Endothelial cell of umbilical vein (primary cell): ENCODE measurements at regions not wholly inside any gene's neighbourhood (a gene's known extent, or its start where the extent isn't known, plus 50 kb on each side); places are given as distances from the start of the nearest gene placed in this dataset.

ENCODE experiments used
- BruUV-seq: library from RNA; stranded (reverse); fragments of 400-500 nt; replicated peaks from 2 replicates; lab custom pipeline; 2021; lab: Mats Ljungman, UMichigan
- CTCF ChIA-PET: fragments of 300-600, 350-600 bp; sonication (Branson Sonifier 250); formaldehyde crosslinking; loops from one replicate; lab custom pipeline; 2021; ENCODE audit warnings: antibody characterized with exemption, inconsistent platforms; lab: Charles Lee
- POLR2A ChIA-PET: fragments of 300-600, 350-600 bp; sonication (Branson Sonifier 250); formaldehyde crosslinking; loops from one replicate; lab custom pipeline; 2021; ENCODE audit warnings: antibody characterized with exemption, inconsistent platforms; lab: Charles Lee
- DNase-seq: peaks from one replicate; pipeline ENCODE4 v3.0.0-alpha.2; 2011; ENCODE audit warnings: low read depth, low spot score
- FAIRE-seq: peaks from 2 replicates; lab custom pipeline; 2011; peaks lifted over from hg19 to GRCh38; lab: Jason Lieb, UNC
- H2AFZ ChIP-seq: 2 replicates; pipeline ENCODE4 v1.6.0; 2012; ENCODE audit warnings: low read depth, low read length, control low read depth, inconsistent platforms
- H3K27ac ChIP-seq: 2 replicates; pipeline ENCODE4 v1.5.1; 2011; ENCODE audit warnings: low read depth, mild to moderate bottlenecking, control low read depth, low read length, moderate library complexity; ENCODE audit not compliant: insufficient read depth
- H3K27me3 ChIP-seq, 2 experiments: 2 replicates each; pipeline versions ENCODE4 v1.6.0 to v1.6.1; 2011; ENCODE audit warnings: low read length in 2 of 2, mixed read lengths in 1 of 2; ENCODE audit not compliant: control insufficient read depth in 2 of 2, insufficient read depth in 2 of 2
- H3K36me3 ChIP-seq, 2 experiments: 2 replicates in 1 of 2; 3 replicates in 1 of 2; pipeline ENCODE4 v1.5.1; 2011; ENCODE audit warnings: low read length in 2 of 2, mild to moderate bottlenecking in 1 of 2, moderate library complexity in 1 of 2; ENCODE audit not compliant: control insufficient read depth in 2 of 2, insufficient read depth in 2 of 2; ENCODE audit errors: extremely low read depth in 1 of 2
- H3K4me1 ChIP-seq: 3 replicates; pipeline ENCODE4 v1.5.1; 2011; ENCODE audit warnings: mild to moderate bottlenecking, low read length; ENCODE audit not compliant: control insufficient read depth, insufficient read depth; ENCODE audit errors: extremely low read depth
- H3K4me2 ChIP-seq: 2 replicates; pipeline ENCODE4 v1.6.1; 2011; ENCODE audit warnings: low read length, control low read depth, mixed read lengths; ENCODE audit not compliant: insufficient read depth
- H3K4me3 ChIP-seq, 3 experiments: fragments of 200-600 bp in 1 of 3; sonication (generic), shearing (Covaris generic) in 1 of 3; replicated peaks in 1 of 3; 2 replicates each; pipeline ENCODE4 v1.5.1; 2011 to 2016; ENCODE audit warnings: control low read depth in 3 of 3, low read length in 3 of 3, mild to moderate bottlenecking in 2 of 3, inconsistent platforms in 1 of 3, low read depth in 1 of 3, moderate library complexity in 1 of 3; ENCODE audit not compliant: insufficient read depth in 1 of 3
- H3K79me2 ChIP-seq: 2 replicates; pipeline ENCODE4 v1.6.0; 2012; ENCODE audit warnings: low read length, inconsistent platforms; ENCODE audit not compliant: control insufficient read depth, insufficient read depth
- H3K9ac ChIP-seq: replicated peaks from 2 replicates; pipeline ENCODE3; 2011; ENCODE audit warnings: low read length, control low read depth; ENCODE audit not compliant: insufficient read depth; ENCODE audit errors: extremely low read depth
- H3K9me1 ChIP-seq: replicated peaks from 3 replicates; pipeline ENCODE4 v1.6.0; 2011; ENCODE audit warnings: mild to moderate bottlenecking, low read length; ENCODE audit not compliant: control insufficient read depth, insufficient read depth; ENCODE audit errors: extremely low read depth
- H3K9me3 ChIP-seq: replicated peaks from 2 replicates; pipeline ENCODE4 v1.5.1; 2012; ENCODE audit warnings: low read length, inconsistent platforms; ENCODE audit not compliant: control insufficient read depth, insufficient read depth
- H4K20me1 ChIP-seq: replicated peaks from 2 replicates; pipeline ENCODE3; 2011; ENCODE audit warnings: mild to moderate bottlenecking, low read length; ENCODE audit not compliant: control insufficient read depth, insufficient read depth; ENCODE audit errors: extremely low read depth
- CTCF ChIP-seq, 2 donors: IDR thresholded peaks; 1 replicate in 1 of 2; 2 replicates in 1 of 2; pipeline ENCODE4 v1.5.1; 2011; ENCODE audit warnings: low read length in 2 of 2, mild to moderate bottlenecking in 2 of 2, moderate library complexity in 2 of 2, control low read depth in 1 of 2, inconsistent platforms in 1 of 2, low read depth in 1 of 2; ENCODE audit not compliant: insufficient read depth in 1 of 2; ENCODE audit errors: extremely low read depth in 1 of 2
- EZH2 ChIP-seq: IDR thresholded peaks from 2 replicates; pipeline ENCODE4 v1.6.1; 2012; ENCODE audit warnings: borderline replicate concordance, low read depth, mild to moderate bottlenecking, moderate library complexity, low read length, inconsistent platforms; ENCODE audit not compliant: severe bottlenecking
- FOS ChIP-seq: IDR thresholded peaks from 2 replicates; pipeline ENCODE4 v1.6.1; 2011; ENCODE audit warnings: mild to moderate bottlenecking, low read length, moderate library complexity, borderline replicate concordance; ENCODE audit not compliant: insufficient read depth
- GATA2 ChIP-seq: IDR thresholded peaks from 2 replicates; pipeline ENCODE4 v1.7.0; 2011; ENCODE audit warnings: low read depth, mild to moderate bottlenecking, moderate library complexity, mixed read lengths, low read length; ENCODE audit not compliant: insufficient read length, insufficient read depth
- JUN ChIP-seq: IDR thresholded peaks from 2 replicates; pipeline ENCODE4 v1.6.1; 2011; ENCODE audit warnings: borderline replicate concordance, low read depth; ENCODE audit not compliant: insufficient read length, insufficient read depth
- MYC ChIP-seq: IDR thresholded peaks from one replicate; pipeline ENCODE4 v1.6.1; 2011; ENCODE audit warnings: mild to moderate bottlenecking, low read depth, low read length
- POLR2A ChIP-seq: IDR thresholded peaks from 2 replicates; pipeline ENCODE4 v1.6.1; 2012; ENCODE audit warnings: low read depth, mild to moderate bottlenecking, control low read depth, low read length
- POLR2AphosphoS5 ChIP-seq: IDR thresholded peaks from 2 replicates; pipeline ENCODE4 v1.6.1; 2012; ENCODE audit warnings: low read depth, mild to moderate bottlenecking, control low read depth, low read length, moderate library complexity; ENCODE audit not compliant: insufficient read depth
- dilution Hi-C: fragments of 300-500 bp; cut with MboI; formaldehyde crosslinking; loops from one replicate; pipeline ENCODE4 v1.15.0; 2019; ENCODE audit warnings: low sequenced_read_pairs; ENCODE audit not compliant: extremely low pct_ligation_motif_present
- intact Hi-C: fragments of 100-400 bp; cut with micrococcal nuclease; formaldehyde crosslinking; loops from one replicate; pipeline ENCODE4 v1.10.0; 2022

DNA sequence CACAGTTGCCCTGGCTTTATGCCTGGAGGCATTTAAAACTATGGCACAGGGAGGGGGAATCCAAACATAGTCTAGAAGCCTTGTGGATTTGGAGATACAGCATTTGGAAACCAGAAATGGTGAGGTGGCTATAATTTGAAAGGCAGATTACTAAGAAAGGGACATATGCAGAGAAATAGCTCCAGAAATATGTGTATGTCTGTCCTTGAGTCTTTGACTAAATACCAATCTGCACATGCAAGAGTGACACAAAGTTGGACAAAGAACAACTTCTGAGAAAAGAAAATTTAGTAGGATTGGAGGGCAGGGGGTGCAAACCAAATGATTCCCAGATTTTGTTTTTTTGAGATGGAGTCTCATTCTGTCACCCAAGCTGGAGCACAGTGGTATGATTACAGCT lies 229.6 kb downstream of the TMEM26 start:
- H3K9me3 ChIP-seq: no peaks in the 10 kb centered on the region
- no peaks in the 10 kb centered on the region for H3K4me1 ChIP-seq
- H3K4me3 ChIP-seq: no peak overlapping the region
- no peaks in the 10 kb centered on the region for H3K36me3 ChIP-seq
- FAIRE-seq (no peak), DNase-seq (no peak)
- H3K4me2 ChIP-seq: no peak overlapping the region
- TF ChIP-seq GATA2 (no peak), POLR2AphosphoS5 (no peak), JUN (no peak), FOS (no peak), CTCF (IDR thresholded peaks at IDR 0.05; ENCODE audit: extremely low read depth in 1 of 2, insufficient read depth in 1 of 2, low read depth in 1 of 2, low read length in 2 of 2) (no peak), POLR2A (no peak), MYC (no peak), EZH2 (no peak)
- H3K9ac ChIP-seq: no peak overlapping the region
- intact Hi-C loops (no loop called here), dilution Hi-C loops (no loop called here)
- H3K27me3 ChIP-seq: no peaks in the 10 kb centered on the region
- ChIA-PET POLR2A (no interaction called here), CTCF (interaction anchor here (1.1 kb wide), 1 partner anchor 8 kb away, joined by 3 read pairs; no protein-coding TSS in a partner anchor)
- H2AFZ ChIP-seq: no peak overlapping the region
- no peaks in the 10 kb centered on the region for H3K79me2 ChIP-seq
- H3K27ac ChIP-seq: no peak overlapping the region
- no peaks in the 10 kb centered on the region for H3K9me1 ChIP-seq
- H4K20me1 ChIP-seq: no peaks in the 10 kb centered on the region
- no TSS peak for BruUV-seq
